ENCODE measurements at regions not wholly inside any gene's neighbourhood (a gene's known extent, or its start where the extent isn't known, plus 50 kb on each side); places are given as distances from the start of the nearest gene placed in this dataset.

- DNase-seq, result no peak
- Mint-ChIP-seq H3K27me3 (ENCODE audit: unreplicated experiment) (no peaks in the 10 kb centered on the region), H3K9me3 (ENCODE audit: unreplicated experiment) (no peaks in the 10 kb centered on the region), H3K4me3 (ENCODE audit: unreplicated experiment) (no peak overlapping the region), H3K36me3 (ENCODE audit: unreplicated experiment) (no peaks in the 10 kb centered on the region), H3K27ac (ENCODE audit: unreplicated experiment) (no peak overlapping the region), H3K4me1 (ENCODE audit: low read depth, unreplicated experiment) (peaks cover 27% of the 10 kb centered on the region)
- no peak for TF ChIP-seq CTCF (IDR thresholded peaks at IDR 0.05; ENCODE audit: partially characterized antibody, unreplicated experiment)
Measured at GRCh38 chr11:127308291-127308690, 307.7 kb upstream of the KIRREL3 start.

- Mint-ChIP-seq H3K9me3 (ENCODE audit: unreplicated experiment) (no peaks in the 10 kb centered on the region), H3K4me3 (ENCODE audit: unreplicated experiment) (no peak overlapping the region), H3K4me1 (ENCODE audit: low read depth, unreplicated experiment) (peaks cover 27% of the 10 kb centered on the region), H3K27me3 (ENCODE audit: unreplicated experiment) (no peaks in the 10 kb centered on the region), H3K36me3 (ENCODE audit: unreplicated experiment) (no peaks in the 10 kb centered on the region), H3K27ac (ENCODE audit: unreplicated experiment) (no peak overlapping the region)
- TF ChIP-seq CTCF (IDR thresholded peaks at IDR 0.05; ENCODE audit: partially characterized antibody, unreplicated experiment), result no peak
- DNase-seq, result no peak
Measured at GRCh38 chr11:127307700-127308099, 307.1 kb upstream of the KIRREL3 start.

- no peak for DNase-seq
- peaks cover 15% of the 10 kb centered on the region for H3K4me1 Mint-ChIP-seq (ENCODE audit: low read depth, unreplicated experiment)
- H3K27ac Mint-ChIP-seq (ENCODE audit: unreplicated experiment), result no peak overlapping the region
- no peaks in the 10 kb centered on the region for H3K36me3 Mint-ChIP-seq (ENCODE audit: unreplicated experiment)
- H3K4me3 Mint-ChIP-seq (ENCODE audit: unreplicated experiment), result peak overlapping the region; percentile 18
- H3K27me3 Mint-ChIP-seq (ENCODE audit: unreplicated experiment), result no peaks in the 10 kb centered on the region
- TF ChIP-seq CTCF (IDR thresholded peaks at IDR 0.05; ENCODE audit: partially characterized antibody, unreplicated experiment), result no peak
- no peaks in the 10 kb centered on the region for H3K9me3 Mint-ChIP-seq (ENCODE audit: unreplicated experiment)
Measured at GRCh38 chr11:127304634-127305033, 304.1 kb upstream of the KIRREL3 start.

DNA sequence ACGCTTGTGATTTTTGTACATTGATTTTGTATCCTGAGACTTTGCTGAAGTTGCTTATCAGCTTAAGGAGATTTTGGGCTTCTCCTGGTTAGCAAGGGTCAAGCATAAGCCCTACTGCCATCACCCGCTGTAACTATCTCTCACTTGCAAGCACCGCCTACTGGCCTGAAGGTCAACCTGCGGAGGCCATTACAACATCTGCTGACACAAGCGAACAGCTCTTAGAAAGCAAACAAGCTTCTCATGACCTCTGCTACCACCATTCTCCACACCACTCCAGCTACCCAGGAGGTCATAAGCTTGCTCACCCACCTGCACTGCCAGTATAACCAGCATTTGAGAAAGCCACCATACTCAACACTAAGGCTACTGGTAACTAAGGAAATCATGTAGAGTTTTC is 288.4 kb upstream of the KIRREL3 start:
- peaks cover 3% of the 10 kb centered on the region for H3K9me3 Mint-ChIP-seq (ENCODE audit: unreplicated experiment)
- no peak for DNase-seq
- H3K4me1 Mint-ChIP-seq (ENCODE audit: low read depth, unreplicated experiment), result no peaks in the 10 kb centered on the region
- no peak for TF ChIP-seq CTCF (IDR thresholded peaks at IDR 0.05; ENCODE audit: partially characterized antibody, unreplicated experiment)
- H3K4me3 Mint-ChIP-seq (ENCODE audit: unreplicated experiment), result no peak overlapping the region
- H3K36me3 Mint-ChIP-seq (ENCODE audit: unreplicated experiment), result peaks cover 12% of the 10 kb centered on the region
- peak overlapping the region; percentile 46 for H3K27ac Mint-ChIP-seq (ENCODE audit: unreplicated experiment)
- no peaks in the 10 kb centered on the region for H3K27me3 Mint-ChIP-seq (ENCODE audit: unreplicated experiment)

DNA sequence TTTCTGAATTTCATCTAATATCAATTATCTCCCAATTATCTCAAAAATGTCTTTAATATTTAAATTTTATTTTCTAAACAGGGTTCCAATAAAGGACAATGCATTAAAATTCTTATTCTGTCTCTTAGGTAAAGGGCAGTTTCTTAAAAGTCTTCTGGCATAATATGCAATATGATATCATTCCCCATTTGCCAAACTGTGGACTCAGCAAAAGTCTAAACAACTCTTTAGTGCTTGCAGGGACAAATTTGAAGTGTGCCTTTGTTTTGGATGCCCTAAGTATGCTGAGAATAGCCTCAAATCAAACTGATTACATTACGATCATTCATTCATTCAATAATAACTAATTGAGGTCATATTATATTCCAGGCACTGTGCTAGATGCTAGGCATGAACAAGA is 281.0 kb upstream of the KIRREL3 start:
- no peak for DNase-seq
- Mint-ChIP-seq H3K27ac (ENCODE audit: unreplicated experiment) (no peak overlapping the region), H3K36me3 (ENCODE audit: unreplicated experiment) (no peaks in the 10 kb centered on the region), H3K27me3 (ENCODE audit: unreplicated experiment) (no peaks in the 10 kb centered on the region), H3K4me3 (ENCODE audit: unreplicated experiment) (no peak overlapping the region), H3K9me3 (ENCODE audit: unreplicated experiment) (no peaks in the 10 kb centered on the region), H3K4me1 (ENCODE audit: low read depth, unreplicated experiment) (no peaks in the 10 kb centered on the region)
- TF ChIP-seq CTCF (IDR thresholded peaks at IDR 0.05; ENCODE audit: partially characterized antibody, unreplicated experiment), result no peak
